GM18505 (cell line): ENCODE measurements at regions not wholly inside any gene's neighbourhood (a gene's known extent, or its start where the extent isn't known, plus 50 kb on each side); places are given as distances from the start of the nearest gene placed in this dataset.

Experiments
- ATAC-seq: cut with Tn5 transposase; IDR thresholded peaks from one replicate; pipeline ENCODE4 v1.9.1; 2021; ENCODE audit not compliant: unreplicated experiment
- POLR2A ChIP-seq: IDR thresholded peaks from 4 replicates; pipeline ENCODE4 v1.6.1; 2011; ENCODE audit warnings: borderline replicate concordance; ENCODE audit not compliant: insufficient read depth, insufficient read length; ENCODE audit errors: extremely low read depth

DNA sequence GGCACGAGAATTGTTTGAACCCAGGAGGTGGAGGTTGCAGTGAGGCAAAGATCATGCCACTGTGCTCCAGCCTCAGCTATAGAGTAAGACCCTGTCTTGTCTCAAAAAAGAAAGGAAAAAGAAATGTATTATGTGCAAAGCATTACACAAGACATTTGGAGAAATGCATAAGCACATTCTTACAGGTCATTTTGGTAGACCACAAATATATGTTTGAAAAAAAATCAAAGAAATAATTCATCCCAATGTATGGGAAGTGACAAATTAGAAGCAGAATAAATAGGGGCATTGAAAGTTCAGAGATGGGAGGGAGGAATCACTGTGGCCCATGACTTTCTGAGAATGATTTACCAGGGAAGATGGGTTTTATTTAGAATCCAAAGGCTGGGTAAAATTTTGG, 283.5 kb upstream of the ADAMTS5 start:
- no peak for TF ChIP-seq POLR2A
- no peak for ATAC-seq

DNA sequence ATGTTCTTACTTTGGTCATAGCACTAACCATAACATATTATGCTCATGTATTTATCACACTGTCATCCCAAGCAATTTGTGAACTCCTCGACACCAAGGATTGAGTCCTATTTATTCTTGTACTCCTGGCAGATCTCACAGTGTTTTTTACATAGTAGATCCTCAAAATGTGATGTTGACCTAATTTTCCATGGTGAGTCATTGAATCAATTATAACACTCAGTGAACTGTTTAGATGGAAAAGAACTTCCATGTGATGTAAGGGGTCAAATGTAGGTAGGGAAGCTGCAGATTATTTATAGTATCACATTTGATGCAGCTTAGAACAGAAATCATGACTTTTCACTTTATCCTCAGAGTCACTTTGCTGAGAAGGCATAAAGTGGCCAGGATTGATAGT, 281.9 kb upstream of the ADAMTS5 start:
- ATAC-seq = no peak
- TF ChIP-seq POLR2A = no peak

DNA sequence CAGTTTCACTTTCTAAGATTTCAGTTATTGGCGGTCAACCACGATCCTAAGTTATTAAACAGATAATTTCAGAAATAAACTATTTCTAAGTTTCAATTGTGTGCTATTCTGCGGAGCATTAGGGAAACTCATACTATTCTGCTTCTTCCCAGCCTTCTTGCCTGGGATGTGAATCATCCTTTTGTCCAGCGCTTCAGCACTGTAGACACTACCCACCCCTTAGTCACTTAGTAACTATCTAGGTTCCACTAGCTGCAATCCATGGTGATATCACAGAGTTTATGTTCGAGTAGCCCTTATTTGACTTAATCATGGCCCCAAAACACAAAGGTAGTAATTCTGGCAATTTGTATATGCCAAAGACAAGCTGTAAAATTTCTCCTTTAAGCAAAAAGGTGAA, 279.9 kb upstream of the ADAMTS5 start:
- no peak for TF ChIP-seq POLR2A
- ATAC-seq = no peak

DNA sequence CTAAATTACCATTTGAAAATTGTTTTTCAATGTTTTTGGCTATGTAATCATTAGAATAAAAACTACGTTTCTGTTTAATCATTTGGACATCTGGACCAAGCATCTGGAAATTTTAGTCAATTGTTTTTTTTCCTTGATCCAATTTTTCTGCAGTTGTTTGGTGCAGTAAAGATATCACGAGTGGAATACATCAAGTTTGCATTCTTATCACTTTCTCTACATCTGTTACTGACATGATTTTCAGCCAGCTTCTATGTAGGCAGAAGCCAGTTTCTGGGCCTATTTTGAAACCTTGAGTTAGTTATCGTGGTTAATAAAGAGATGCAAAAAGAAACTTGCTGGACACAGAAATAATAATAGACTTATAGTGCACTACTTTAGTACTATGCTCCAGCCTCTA, 277.9 kb upstream of the ADAMTS5 start:
- ATAC-seq = no peak
- TF ChIP-seq POLR2A = no peak

DNA sequence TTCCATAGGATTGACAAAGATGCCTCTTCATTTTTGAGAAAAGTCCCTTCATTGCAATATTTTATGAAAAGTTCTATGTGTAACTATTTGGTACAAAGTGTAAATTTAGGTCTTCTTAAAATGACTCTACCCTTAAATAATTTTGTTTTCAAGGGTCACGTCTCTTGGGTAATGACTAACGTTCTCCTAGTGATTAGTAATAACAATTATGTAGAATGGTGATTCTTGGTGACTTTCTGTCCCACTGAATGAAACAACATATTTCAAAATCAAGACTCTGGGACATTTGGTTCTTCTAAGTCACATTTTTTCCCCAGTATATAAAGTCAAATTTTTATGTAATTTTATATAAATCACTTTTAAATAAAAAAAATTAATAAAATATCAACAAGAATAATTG, 277.5 kb upstream of the ADAMTS5 start:
- no peak for ATAC-seq
- no peak for TF ChIP-seq POLR2A

DNA sequence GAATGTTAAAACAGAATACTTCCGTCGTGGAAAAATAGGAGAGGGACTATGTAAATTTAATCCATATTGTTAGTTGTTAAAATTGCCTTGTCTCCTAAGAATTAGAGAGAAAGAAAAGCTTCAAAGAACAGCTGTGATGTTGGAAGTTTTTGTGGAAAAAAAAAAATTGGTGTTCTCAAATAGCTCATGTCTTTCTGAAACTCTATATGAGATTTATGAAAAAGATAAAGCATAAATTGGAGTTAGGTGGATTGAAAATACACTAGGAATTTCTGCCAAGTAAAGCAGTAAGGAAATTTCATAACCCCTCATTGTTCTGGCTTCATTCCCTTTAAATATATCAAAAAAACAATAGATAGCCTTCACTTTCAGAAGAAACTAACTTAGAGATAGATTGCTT, 274.0 kb upstream of the ADAMTS5 start:
- no peak for TF ChIP-seq POLR2A

DNA sequence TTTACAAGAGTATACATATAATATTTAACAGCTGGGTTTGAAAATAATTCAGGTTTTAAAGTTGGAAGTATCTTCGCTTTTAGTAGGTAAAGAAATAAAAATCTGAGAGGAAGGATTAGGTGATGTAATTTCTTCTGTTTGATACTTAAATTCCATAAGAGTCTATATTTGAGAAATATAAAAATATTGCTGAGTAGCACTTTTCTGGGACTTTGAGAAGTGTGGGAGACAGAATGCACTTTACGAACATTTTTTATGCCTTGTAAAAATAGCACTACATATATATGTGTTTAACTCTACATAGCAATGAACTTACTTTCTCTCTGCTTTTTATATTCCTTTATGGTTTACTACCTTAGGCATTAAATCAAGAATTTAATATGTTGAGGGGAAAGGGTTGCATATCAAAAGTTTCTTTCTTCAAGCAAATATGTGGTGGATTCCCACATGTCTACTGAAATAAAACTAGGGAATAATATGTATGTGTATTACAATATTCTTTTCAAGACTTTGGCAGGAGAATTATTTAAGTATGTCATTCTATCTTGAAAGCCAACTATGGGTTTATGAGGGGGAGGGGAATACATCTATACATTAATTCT, 266.7 kb upstream of the ADAMTS5 start:
- no peak for ATAC-seq
- no peak for TF ChIP-seq POLR2A

More for the DNA sequence above, 274.0 kb upstream of the ADAMTS5 start:
- no peak for ATAC-seq

DNA sequence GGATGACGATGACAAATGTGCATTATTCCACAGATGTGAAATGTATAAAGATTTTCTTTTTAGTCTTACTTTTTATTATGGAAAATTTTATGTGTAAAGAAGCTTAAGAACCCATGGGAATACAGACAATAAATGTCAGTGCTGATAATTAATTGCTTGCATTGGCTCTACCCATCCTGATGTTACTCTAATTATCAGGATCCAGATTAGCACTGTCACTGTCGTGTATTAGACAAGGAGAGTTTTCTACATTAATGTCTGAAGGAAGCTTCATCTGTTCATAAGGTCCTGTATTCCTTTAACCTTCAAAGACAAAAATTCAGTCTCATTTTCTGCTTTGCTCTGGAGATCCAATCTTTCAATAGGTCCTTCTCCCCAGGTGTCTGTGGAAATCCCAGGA, 259.1 kb upstream of the ADAMTS5 start:
- no peak for TF ChIP-seq POLR2A
- ATAC-seq = no peak

DNA sequence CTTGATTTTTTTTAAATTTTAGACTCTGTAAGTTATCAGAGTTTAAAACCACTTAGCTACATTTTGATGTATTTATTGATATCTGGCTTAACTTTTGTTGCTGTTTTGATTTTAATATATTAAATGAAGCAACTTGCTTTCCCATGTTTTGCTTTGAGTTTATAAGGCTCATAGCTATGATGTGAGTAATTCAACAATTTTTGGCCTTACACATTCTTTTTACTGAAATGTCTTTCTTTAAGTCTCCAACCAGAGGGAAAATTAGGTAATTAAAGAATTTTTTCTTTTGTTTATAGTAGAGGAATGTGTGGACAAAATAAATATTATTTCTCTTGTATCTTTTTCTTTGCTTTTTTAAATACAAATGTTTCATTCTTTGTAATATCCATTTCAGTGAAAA, 258.3 kb upstream of the ADAMTS5 start:
- ATAC-seq = no peak
- TF ChIP-seq POLR2A = no peak

DNA sequence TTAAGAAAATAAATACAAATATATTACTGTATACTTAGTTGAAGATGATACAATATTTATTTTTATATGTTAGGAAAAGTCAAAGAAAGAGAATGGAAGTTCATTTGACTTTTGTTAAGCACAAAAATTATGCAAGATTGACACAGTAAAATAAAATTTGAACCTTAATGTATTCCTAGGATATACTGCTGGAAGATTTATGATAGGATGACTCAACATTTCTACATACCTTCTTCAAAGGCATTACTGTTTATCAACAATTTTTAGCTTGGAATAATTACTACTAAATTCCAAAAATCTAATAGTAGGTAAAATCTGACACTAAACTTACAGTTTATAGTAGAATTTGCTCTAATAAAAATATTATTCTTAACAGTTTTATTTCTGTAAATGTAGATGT, 257.3 kb upstream of the ADAMTS5 start:
- no peak for TF ChIP-seq POLR2A
- ATAC-seq = no peak

DNA sequence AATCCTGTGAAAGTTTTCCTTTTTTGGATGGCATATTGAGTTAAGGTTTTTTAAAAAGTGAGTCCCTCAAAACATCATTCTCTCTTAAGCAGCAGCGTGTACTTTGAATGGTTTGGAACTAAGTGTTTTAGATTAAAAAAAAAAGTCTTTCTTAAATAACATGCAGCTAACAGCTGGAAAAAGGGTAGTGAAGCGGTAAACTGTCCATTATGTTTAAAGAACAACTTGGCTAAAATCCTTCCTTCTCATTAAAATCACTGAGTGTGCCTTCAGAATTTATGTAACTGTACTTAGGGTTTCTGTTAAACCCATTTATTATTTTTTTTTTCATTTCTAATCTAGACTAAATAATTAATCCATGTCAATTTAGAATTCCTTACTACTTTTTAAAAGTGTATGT, 254.2 kb upstream of the ADAMTS5 start:
- TF ChIP-seq POLR2A = no peak

DNA sequence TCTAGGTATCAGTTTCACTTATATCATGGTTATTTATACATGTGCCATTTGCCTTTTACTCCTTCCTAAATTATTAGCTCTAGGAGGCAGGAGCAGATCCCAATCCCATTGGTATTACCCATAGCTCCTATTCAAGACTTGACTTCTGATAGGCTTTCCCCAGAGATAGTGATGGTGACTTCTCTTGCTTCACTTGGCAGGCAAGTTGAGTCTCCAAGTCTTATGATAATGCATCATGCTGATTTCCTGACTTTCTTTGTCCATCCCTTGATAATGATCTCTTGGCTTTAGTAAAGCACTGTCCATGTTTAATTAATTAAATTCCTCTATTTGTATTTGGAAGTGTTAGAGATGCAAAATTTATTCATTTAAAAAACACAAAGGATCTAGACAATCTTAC, 253.5 kb upstream of the ADAMTS5 start:
- ATAC-seq = no peak
- no peak for TF ChIP-seq POLR2A

More for the DNA sequence above, 254.2 kb upstream of the ADAMTS5 start:
- no peak for ATAC-seq

DNA sequence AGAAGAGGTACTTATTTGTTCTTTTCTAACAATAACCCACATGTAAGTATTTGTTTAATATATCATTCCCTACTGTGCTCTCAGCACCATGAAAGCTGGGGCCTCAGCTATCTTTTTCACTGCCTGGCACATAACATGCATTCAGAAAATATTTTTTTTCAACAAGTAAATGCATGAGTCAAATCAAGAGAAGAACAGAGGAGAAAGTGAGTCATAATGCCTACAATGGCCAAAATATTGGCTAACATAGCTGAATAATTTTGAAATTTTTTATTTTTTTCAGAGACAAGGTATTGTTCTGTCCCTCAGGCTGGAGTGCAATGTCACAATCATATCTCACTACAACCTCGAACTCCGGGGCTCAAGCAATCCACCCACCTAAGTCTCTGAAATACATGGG, 252.2 kb upstream of the ADAMTS5 start:
- TF ChIP-seq POLR2A = no peak
- no peak for ATAC-seq

DNA sequence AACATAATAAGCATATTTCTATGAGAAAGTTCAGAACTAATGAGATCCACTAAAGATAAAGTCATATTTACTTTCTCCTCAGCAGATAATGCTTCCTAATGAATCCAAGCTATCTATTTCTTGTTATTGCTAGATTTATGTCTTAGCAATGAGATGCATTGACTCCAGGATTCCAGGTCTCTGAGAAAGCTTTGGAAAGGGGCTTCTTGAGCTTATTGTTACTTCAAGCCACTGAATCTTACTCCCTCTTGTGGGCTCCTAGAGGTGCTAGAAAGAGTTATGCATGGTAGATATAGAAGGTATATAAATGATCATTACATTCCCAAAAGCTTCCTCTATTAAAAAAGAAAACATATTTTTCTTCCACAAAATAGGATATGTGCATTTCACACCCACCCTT, 246.4 kb upstream of the ADAMTS5 start:
- ATAC-seq = no peak
- TF ChIP-seq POLR2A = no peak

DNA sequence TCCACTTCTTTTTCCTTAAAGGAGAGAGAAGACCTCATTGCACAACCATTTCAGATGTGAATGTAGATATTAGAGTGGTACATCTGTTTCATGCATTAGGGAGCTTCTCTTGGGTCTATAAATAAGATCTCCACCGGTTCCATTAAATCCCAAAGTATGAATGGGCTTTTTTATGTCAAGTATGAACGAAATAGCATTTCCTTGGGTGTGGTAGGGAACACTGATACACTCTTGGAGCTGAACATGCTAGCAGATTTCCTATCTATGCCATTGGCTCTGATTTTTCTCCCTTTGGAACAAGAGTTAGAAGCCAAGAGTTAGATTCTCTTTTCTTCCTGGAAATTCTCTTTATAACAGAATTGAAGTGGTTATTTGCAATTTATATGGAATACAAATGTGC, 245.6 kb upstream of the ADAMTS5 start:
- ATAC-seq = no peak
- no peak for TF ChIP-seq POLR2A
